WTC11 (cell line): ENCODE measurements at regions not wholly inside any gene's neighbourhood (a gene's known extent, or its start where the extent isn't known, plus 50 kb on each side); places are given as distances from the start of the nearest gene placed in this dataset.

Experiments
- ATAC-seq: fragments of 200-7000 bp; cut with Tn5 transposase; 2 replicates; pipeline ENCODE4 v1.10.0; 2021; ENCODE audit warnings: mild to moderate bottlenecking, moderate library complexity
- CTCF ChIA-PET: fragments of 300-600 bp; sonication (Branson Sonifier 250); formaldehyde crosslinking; loops from one replicate; lab custom pipeline; 2021; ENCODE audit warnings: antibody characterized with exemption; lab: Charles Lee
- POLR2A ChIA-PET: fragments of 350-600 bp; sonication (Branson Sonifier 250); formaldehyde crosslinking; loops from one replicate; lab custom pipeline; 2021; ENCODE audit warnings: antibody characterized with exemption; lab: Charles Lee
- DNase-seq: peaks from one replicate; pipeline ENCODE4 v3.0.0; 2021; ENCODE audit warnings: low spot score
- H3K27ac Mint-ChIP-seq: 2 replicates; pipeline ENCODE4 v1.8.0; 2021; ENCODE audit warnings: mixed read lengths
- H3K27me3 Mint-ChIP-seq: 2 replicates; pipeline ENCODE4 v1.8.0; 2021; ENCODE audit warnings: low read depth, mild to moderate bottlenecking, moderate library complexity, mixed read lengths
- H3K36me3 Mint-ChIP-seq: 2 replicates; pipeline ENCODE4 v1.8.0; 2021; ENCODE audit warnings: mixed read lengths
- H3K4me1 Mint-ChIP-seq: 2 replicates; pipeline ENCODE4 v1.8.0; 2022; ENCODE audit warnings: mixed read lengths
- H3K4me3 Mint-ChIP-seq: 2 replicates; pipeline ENCODE4 v1.8.0; 2021; ENCODE audit warnings: mild to moderate bottlenecking, moderate library complexity, mixed read lengths
- H3K9me3 Mint-ChIP-seq: 2 replicates; pipeline ENCODE4 v1.8.0; 2021; ENCODE audit warnings: mixed read lengths
- AR ChIP-seq: fragments of 250-450 bp; sonication (Bioruptor Pico); IDR thresholded peaks from 2 replicates; pipeline ENCODE4 v1.9.0; 2021; ENCODE audit warnings: mild to moderate bottlenecking
- ATF2 ChIP-seq: sonication (generic); formaldehyde crosslinking; IDR thresholded peaks from 2 replicates; pipeline ENCODE4 v1.8.1; 2022; ENCODE audit warnings: low read depth, missing genetic modification reagents, borderline replicate concordance
- ATF3 ChIP-seq: sonication (generic); formaldehyde crosslinking; conservative IDR thresholded peaks from 2 replicates; pipeline ENCODE4 v1.8.1; 2022; ENCODE audit warnings: mild to moderate bottlenecking, missing genetic modification reagents
- ERG ChIP-seq: fragments of 250-450 bp; sonication (Bioruptor Pico); IDR thresholded peaks from 2 replicates; pipeline ENCODE4 v1.8.0; 2021; ENCODE audit warnings: mild to moderate bottlenecking
- ETV6 ChIP-seq: sonication (generic); formaldehyde crosslinking; IDR thresholded peaks from 2 replicates; pipeline ENCODE4 v1.8.1; 2022; ENCODE audit warnings: mild to moderate bottlenecking, missing genetic modification reagents
- FOXK1 ChIP-seq: sonication (generic); formaldehyde crosslinking; IDR thresholded peaks from 2 replicates; pipeline ENCODE4 v1.8.0; 2022; ENCODE audit warnings: mild to moderate bottlenecking, moderate library complexity, missing genetic modification reagents
- FOXP4 ChIP-seq: sonication (generic); formaldehyde crosslinking; IDR thresholded peaks from 2 replicates; pipeline ENCODE4 v1.8.0; 2022; ENCODE audit warnings: mild to moderate bottlenecking, missing genetic modification reagents
- GABPB1 ChIP-seq: sonication (generic); formaldehyde crosslinking; IDR thresholded peaks from 2 replicates; pipeline ENCODE4 v1.8.1; 2023; ENCODE audit warnings: mild to moderate bottlenecking, missing genetic modification reagents
- HMGA2 ChIP-seq: fragments of 250-450 bp; sonication (Bioruptor Pico); IDR thresholded peaks from 2 replicates; pipeline ENCODE4 v1.4.0; 2021; ENCODE audit warnings: mild to moderate bottlenecking, moderate library complexity
- IRF2 ChIP-seq: sonication (generic); formaldehyde crosslinking; IDR thresholded peaks from 2 replicates; pipeline ENCODE4 v1.8.0; 2022; ENCODE audit warnings: low read depth, missing genetic modification reagents, borderline replicate concordance
- JAZF1 ChIP-seq: fragments of 250-450 bp; sonication (Bioruptor Pico); IDR thresholded peaks from 2 replicates; pipeline ENCODE4 v1.9.0; 2021; ENCODE audit warnings: moderate library complexity, mild to moderate bottlenecking, inconsistent platforms
- JUN ChIP-seq: sonication (generic); formaldehyde crosslinking; IDR thresholded peaks from 2 replicates; pipeline ENCODE4 v1.8.0; 2023; ENCODE audit warnings: mild to moderate bottlenecking, missing genetic modification reagents
- NR2C2 ChIP-seq: sonication (generic); formaldehyde crosslinking; IDR thresholded peaks from 2 replicates; pipeline ENCODE4 v1.8.0; 2022; ENCODE audit warnings: mild to moderate bottlenecking, missing genetic modification reagents
- NR3C1 ChIP-seq: sonication (generic); formaldehyde crosslinking; conservative IDR thresholded peaks from 2 replicates; pipeline ENCODE4 v1.8.1; 2023; ENCODE audit warnings: low read depth, mild to moderate bottlenecking, missing genetic modification reagents
- RELA ChIP-seq: sonication (generic); formaldehyde crosslinking; IDR thresholded peaks from 2 replicates; pipeline ENCODE4 v1.8.1; 2022; ENCODE audit warnings: missing genetic modification reagents, mild to moderate bottlenecking, borderline replicate concordance
- SMAD4 ChIP-seq: sonication (generic); formaldehyde crosslinking; IDR thresholded peaks from 2 replicates; pipeline ENCODE4 v1.8.0; 2022; ENCODE audit warnings: mild to moderate bottlenecking, missing genetic modification reagents
- TEAD1 ChIP-seq: sonication (generic); formaldehyde crosslinking; IDR thresholded peaks from 2 replicates; pipeline ENCODE4 v1.8.0; 2022; ENCODE audit warnings: mild to moderate bottlenecking, missing genetic modification reagents
- ZNF263 ChIP-seq: sonication (generic); formaldehyde crosslinking; IDR thresholded peaks from 2 replicates; pipeline ENCODE4 v1.8.1; 2022; ENCODE audit warnings: low read depth, mild to moderate bottlenecking, moderate library complexity, missing genetic modification reagents
- ZSCAN18 ChIP-seq: fragments of 250-450 bp; sonication (Bioruptor Pico); IDR thresholded peaks from 2 replicates; pipeline ENCODE4 v2.1.2; 2022; ENCODE audit warnings: mild to moderate bottlenecking, moderate library complexity

- ATAC-seq (no peak), DNase-seq (no peak)
- TF ChIP-seq HMGA2 (CRISPR knock-in tag): no peak
- TF ChIP-seq ATF2 (CRISPR knock-in tag): no peak
- no peak for TF ChIP-seq ETV6 (CRISPR knock-in tag)
- no peak for TF ChIP-seq ERG (CRISPR knock-in tag)
- TF ChIP-seq NR2C2 (CRISPR knock-in tag): no peak
- no peak for TF ChIP-seq AR (CRISPR knock-in tag)
- TF ChIP-seq TEAD1 (CRISPR knock-in tag): no peak
- no peak for TF ChIP-seq ZNF263 (CRISPR knock-in tag)
- TF ChIP-seq SMAD4 (CRISPR knock-in tag): no peak
- no peak for TF ChIP-seq JUN (CRISPR knock-in tag)
- TF ChIP-seq IRF2 (CRISPR knock-in tag): no peak
- no peak for TF ChIP-seq FOXP4 (CRISPR knock-in tag)
- no peak for TF ChIP-seq ATF3
- TF ChIP-seq NR3C1 (CRISPR knock-in tag): no peak
- TF ChIP-seq ZSCAN18 (CRISPR knock-in tag): no peak
- no peak for TF ChIP-seq JAZF1
- TF ChIP-seq FOXK1 (CRISPR knock-in tag): no peak
- no peak for TF ChIP-seq GABPB1 (CRISPR knock-in tag)
- TF ChIP-seq RELA: no peak
- ChIA-PET CTCF (no interaction called here), POLR2A (no interaction called here)
- H3K4me1 Mint-ChIP-seq: no peaks in the 10 kb centered on the region
- H3K27ac Mint-ChIP-seq: no peak overlapping the region
- no peaks in the 10 kb centered on the region for H3K36me3 Mint-ChIP-seq
- H3K27me3 Mint-ChIP-seq: no peaks in the 10 kb centered on the region
- H3K4me3 Mint-ChIP-seq: no peak overlapping the region
- H3K9me3 Mint-ChIP-seq: no peaks in the 10 kb centered on the region
Measured at GRCh38 chr4:135724421-135724820, 1522.8 kb upstream of the PABPC4L start.
